ENCODE measurements at regions not wholly inside any gene's neighbourhood (a gene's known extent, or its start where the extent isn't known, plus 50 kb on each side); places are given as distances from the start of the nearest gene placed in this dataset.
"Not testable (repeated sequence)": the region's sequence is repeated elsewhere in the genome, so short reads cannot be mapped to it uniquely, and the experiment has no call there.

- no peak for DNase-seq
Observed at GRCh38 chr6:97915537-97915936, 632.5 kb upstream of the MMS22L start.

- DNase-seq: no peak
Observed at GRCh38 chr6:97917369-97917768, 634.4 kb upstream of the MMS22L start.

GRCh38 chr6:97919046-97919445 is 636.0 kb upstream of the MMS22L start:
- no peak for DNase-seq

DNA sequence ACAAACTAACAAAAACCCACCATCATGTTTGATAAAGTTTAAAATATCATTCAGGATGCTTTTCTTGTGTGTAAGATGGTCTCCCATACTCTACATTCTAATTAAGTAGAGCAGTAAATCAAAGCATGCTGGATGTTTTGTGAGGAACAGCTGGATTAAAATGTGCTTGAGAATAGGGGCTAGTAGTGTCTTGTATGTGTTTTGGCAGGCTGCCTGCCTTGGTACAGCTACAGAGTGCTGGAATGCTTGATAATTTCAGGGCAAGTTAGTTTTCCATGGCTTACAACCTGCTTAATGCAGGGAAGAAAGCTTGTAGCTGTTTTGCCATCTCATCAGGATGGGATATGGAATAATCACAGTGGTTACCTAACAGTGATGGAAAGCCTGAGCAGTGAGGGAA is 636.6 kb upstream of the MMS22L start:
- DNase-seq: no peak

- DNase-seq: no peak
Observed at GRCh38 chr6:97923249-97923648, 640.2 kb upstream of the MMS22L start.

- DNase-seq: no peak
Observed at GRCh38 chr6:97925504-97925903, 642.5 kb upstream of the MMS22L start.

DNA sequence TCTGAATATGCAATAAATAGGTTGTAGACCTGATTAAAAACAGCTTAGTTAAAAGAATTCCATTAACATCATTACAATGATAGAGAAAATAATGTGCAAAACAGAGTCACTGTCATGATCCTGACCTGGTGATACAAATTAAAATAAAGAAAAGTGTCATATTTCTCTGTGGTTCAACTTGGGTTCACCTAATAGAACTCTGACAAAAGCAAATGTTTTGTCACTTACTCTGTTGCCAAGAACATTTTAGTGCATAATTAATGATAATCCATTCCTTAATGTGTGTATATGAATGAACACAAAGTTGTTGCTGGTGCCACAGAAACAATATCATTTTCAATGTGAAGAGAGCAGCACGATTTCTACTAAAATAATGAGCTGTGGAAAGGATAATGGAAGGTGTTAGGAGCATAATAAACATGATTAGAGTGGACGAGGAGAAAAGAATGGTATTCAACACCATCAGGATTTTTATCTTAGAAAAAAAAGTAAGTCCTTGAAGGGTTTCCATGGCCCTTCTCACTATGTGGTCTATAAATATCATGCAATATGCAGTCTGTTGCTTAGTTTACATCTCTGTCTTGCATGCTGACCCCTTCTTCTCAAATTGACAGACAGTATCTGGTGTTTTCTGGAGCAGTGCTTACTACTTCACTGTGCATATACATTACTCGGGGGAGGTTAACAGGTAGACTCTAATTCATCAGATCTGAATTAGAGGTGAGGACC is 656.6 kb upstream of the MMS22L start:
- no peak for DNase-seq

- peak; percentile 1 to 3 for DNase-seq
Observed at GRCh38 chr6:97947841-97948240, 664.8 kb upstream of the MMS22L start.

GRCh38 chr6:97958134-97958533 is 675.1 kb upstream of the MMS22L start:
- no peak for DNase-seq

GRCh38 chr6:97963193-97963592 is 680.2 kb upstream of the MMS22L start:
- DNase-seq: no peak

DNA sequence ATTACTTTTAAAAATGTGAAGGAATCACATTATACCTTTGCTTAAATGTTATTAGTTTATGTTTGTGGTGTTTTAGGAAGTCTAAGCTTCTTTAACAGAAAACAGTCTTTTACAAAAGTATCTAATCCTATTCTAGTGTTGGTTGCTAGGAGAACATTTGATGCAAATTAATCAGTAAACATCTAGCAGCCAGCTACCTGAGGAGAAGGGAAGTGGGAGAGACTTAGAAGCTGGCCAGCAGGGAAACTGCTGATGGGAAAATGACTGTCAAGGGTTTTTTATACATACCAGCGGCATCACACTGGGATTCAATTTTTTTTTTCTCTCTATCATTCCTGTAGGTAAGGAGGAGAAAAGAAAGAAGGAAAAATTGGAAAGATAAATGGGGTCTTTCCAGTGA is 686.0 kb upstream of the MMS22L start:
- no peak for DNase-seq

- DNase-seq: no peak
Observed at GRCh38 chr6:97977084-97977483, 694.1 kb upstream of the MMS22L start.

DNA sequence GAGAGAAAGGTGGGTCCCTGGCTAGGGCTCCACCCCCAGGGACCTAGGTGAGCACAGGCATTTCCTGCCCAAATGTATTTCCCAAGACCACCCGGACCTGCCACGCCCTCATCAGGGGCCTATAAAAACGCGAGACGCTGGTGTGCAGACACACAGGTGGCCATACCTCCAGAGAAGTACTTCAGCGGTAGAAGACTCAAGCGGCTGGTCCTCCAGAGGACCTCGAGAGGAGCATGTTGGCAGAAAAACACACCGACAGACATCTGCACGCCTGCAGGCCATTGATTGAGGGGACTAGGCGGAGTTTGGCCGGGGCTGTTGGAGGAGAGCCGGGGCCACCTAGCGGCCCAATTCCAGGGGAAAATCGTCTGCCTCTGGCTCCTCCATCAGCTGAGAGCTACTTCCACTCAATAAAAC is 695.8 kb upstream of the MMS22L start:
- no peak for DNase-seq

DNA sequence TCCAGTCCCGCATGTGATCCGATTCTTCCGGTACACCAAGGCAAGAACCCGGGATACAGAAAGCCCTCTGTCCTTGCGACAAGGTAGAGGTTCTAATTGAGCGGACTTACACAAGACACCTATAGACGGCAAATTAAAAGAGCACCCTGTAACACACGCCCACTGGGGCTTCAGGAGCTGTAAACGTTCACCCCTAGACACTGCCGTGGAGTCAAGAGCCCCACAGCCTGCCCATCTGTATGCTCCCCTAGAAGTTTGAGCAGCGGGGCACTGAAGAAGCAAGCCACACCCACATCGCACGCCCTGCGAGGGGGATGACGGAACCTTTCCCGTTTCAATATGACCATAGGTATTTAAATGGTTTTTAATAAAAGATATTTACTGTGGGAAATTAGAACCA is 696.3 kb upstream of the MMS22L start:
- DNase-seq: not testable (repeated sequence)

DNA sequence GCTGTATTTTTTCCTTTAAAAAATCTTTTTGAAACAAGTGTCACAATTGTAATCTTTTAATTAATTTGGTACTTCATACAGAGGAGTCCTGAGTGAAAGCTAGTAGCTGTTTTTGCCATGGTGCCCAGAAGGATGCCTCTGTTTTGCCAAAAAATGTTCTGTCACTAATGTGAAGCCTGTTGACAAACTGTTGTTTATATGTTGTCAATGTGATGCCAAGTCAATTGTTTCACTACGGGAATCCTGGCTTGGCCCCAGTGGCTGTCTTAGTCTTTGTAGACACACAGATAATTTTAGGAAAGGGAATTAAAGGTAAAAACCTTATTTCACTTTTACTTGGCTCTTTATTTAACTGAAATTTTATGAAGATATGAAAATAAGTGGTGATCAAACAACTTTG is 706.4 kb upstream of the MMS22L start:
- DNase-seq: no peak

GRCh38 chr6:97995158-97995557 is 712.1 kb upstream of the MMS22L start:
- no peak for DNase-seq

DNA sequence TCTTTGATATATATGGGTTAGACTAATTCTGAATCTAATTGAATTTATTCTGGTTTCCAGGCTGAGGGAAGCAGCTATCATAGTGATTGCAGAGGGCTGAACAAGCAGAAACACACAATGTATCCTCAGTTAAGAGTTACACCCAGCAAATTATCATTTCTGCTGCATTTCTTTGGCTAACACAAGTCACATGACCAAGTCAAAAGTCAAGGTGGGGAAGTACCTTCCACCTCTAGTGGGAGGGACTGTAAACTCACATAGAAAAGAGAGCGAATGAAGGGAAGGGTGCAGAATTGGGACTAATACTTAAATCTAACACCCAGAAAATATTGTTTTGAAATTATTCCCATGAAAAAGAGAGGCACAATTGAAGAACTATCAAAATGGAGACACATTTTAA is 719.7 kb upstream of the MMS22L start:
- no peak for DNase-seq

GRCh38 chr6:98014442-98015201 is 731.6 kb upstream of the MMS22L start:
- DNase-seq: no peak

DNA sequence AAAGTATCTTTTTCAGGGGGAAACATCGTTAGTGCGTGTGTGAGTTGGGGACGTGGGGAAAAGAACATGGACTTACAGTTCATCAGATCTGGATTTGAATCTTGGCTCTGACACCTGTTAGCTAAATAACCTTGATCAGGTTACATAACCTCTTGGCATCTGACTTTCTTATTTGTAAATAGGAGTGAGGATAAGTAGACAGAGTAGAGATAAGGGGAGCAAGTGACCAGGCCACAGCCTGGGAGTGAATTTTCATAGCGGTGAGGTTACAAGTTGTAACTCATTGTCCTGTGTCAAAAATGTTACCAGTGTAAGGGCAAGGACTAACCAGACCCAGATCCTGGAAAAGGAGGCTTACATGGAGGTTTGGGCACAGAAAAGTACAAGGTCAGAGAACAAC is 733.5 kb upstream of the MMS22L start:
- DNase-seq: no peak

- DNase-seq: no peak
Observed at GRCh38 chr6:98020222-98020621, 737.2 kb upstream of the MMS22L start.

- DNase-seq: no peak
Observed at GRCh38 chr6:98024359-98024758, 741.3 kb upstream of the MMS22L start.

DNA sequence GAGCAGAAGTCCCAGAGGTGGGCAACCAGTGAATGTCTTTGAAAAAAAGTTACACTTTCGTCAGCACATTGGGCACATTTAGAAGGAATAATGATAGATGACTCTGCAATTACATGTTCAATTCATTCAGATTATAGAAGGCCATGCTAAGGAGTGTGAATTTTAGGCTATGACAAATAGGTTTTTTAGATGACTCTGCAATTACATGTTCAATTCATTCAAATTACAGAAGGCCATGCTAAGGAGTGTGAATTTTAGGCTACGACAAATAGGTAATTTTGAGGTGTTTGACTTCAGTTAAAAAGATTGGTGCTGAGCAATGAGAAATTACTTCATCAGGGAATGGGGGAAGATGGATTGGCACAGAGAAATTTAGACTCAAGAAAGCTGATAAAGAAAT is 744.9 kb upstream of the MMS22L start:
- DNase-seq: no peak

- DNase-seq: no peak
Observed at GRCh38 chr6:98033617-98034016, 750.6 kb upstream of the MMS22L start.
